Activated CD8-positive, alpha-beta T cell treated with anti-CD3 and anti-CD28 coated beads for 36 hours (primary cell): ENCODE measurements at regions not wholly inside any gene's neighbourhood (a gene's known extent, or its start where the extent isn't known, plus 50 kb on each side); places are given as distances from the start of the nearest gene placed in this dataset.

Source experiments
- ATAC-seq: fragments of 200-7000 bp; cut with Tn5 transposase; one replicate; pipeline ENCODE4 v1.10.0; 2021; ENCODE audit warnings: mild to moderate bottlenecking, moderate library complexity
- CTCF ChIA-PET: fragments of 350-600 bp; sonication (Branson Sonifier 250); formaldehyde crosslinking; loops from one replicate; lab custom pipeline; 2021; ENCODE audit warnings: antibody characterized with exemption; lab: Charles Lee
- POLR2A ChIA-PET: fragments of 350-600 bp; sonication (Branson Sonifier 250); formaldehyde crosslinking; loops from one replicate; lab custom pipeline; 2021; ENCODE audit warnings: antibody characterized with exemption; lab: Charles Lee
- DNase-seq: peaks from one replicate; pipeline ENCODE4 v3.0.0-alpha.2; 2020
- H3K27ac Mint-ChIP-seq: one replicate; pipeline ENCODE4 v1.8.0; 2021; ENCODE audit warnings: mild to moderate bottlenecking, mixed read lengths
- H3K27me3 Mint-ChIP-seq: one replicate; pipeline ENCODE4 v1.8.0; 2021; ENCODE audit warnings: mixed read lengths
- H3K36me3 Mint-ChIP-seq: one replicate; pipeline ENCODE4 v1.8.0; 2021; ENCODE audit warnings: low read depth, mixed read lengths
- H3K4me1 Mint-ChIP-seq: one replicate; pipeline ENCODE4 v1.8.0; 2021; ENCODE audit warnings: low read depth, mixed read lengths
- H3K4me3 Mint-ChIP-seq: one replicate; pipeline ENCODE4 v1.8.0; 2021; ENCODE audit warnings: mild to moderate bottlenecking, moderate library complexity, mixed read lengths
- H3K9me3 Mint-ChIP-seq: one replicate; pipeline ENCODE4 v1.8.0; 2021; ENCODE audit warnings: mixed read lengths
- intact Hi-C: fragments of 100-400 bp; cut with micrococcal nuclease; formaldehyde crosslinking; loops from one replicate; pipeline ENCODE4 v1.10.0; 2022
- TF ChIP-seq, protein P1 (sequence below): fragments of 200-600 bp; IDR thresholded peaks from one replicate; pipeline ENCODE4 v1.8.0; 2022; ENCODE audit warnings: antibody characterized with exemption, mild to moderate bottlenecking

DNA sequence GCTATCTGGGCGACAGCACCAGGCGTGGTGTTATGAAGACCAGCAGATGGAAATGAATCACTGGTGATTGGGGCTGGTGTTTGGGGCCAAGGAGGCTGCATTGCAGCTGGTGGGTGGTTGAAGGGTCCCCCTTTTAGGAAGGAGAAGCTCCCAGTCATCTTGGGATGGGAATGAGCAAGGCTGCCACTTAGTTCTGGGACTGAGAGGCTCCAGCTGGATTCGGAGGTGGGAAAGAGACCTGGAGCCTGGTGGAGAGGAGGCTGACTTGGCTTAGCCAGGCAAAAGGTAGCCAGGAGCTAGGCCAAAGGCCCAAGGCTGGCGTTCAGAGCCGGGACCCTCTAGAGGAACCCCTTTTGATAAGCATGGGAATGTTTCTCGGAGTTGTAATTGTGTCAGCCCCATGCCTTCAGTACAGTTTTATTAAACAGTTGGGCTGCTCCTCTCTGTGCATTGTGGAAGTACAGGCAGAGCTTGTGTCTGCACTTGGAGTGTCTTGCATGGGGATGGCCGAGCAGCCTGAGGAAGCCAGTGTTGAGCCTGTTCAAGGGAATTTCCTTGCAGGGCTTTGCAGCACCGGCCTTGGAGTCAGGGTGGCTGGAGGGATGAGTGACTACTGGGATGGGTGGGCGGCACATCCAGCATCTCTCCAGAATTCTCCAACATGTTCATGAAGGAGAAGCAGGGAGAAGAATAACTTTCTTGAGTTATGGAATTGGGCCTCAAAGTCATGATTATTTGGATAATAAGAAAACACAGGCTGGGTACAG is 234.9 kb downstream of the BAMBI start:
- intact Hi-C loops, result no loop called here
- ChIA-PET POLR2A (no interaction called here), CTCF (no interaction called here)
- Mint-ChIP-seq H3K9me3 (no peaks in the 10 kb centered on the region), H3K27ac (no peak overlapping the region), H3K36me3 (no peaks in the 10 kb centered on the region), H3K27me3 (peaks cover 2% of the 10 kb centered on the region), H3K4me1 (no peaks in the 10 kb centered on the region), H3K4me3 (no peak overlapping the region)
- ATAC-seq, result no peak
- DNase-seq, result no peak
- TF ChIP-seq, protein P1, sequence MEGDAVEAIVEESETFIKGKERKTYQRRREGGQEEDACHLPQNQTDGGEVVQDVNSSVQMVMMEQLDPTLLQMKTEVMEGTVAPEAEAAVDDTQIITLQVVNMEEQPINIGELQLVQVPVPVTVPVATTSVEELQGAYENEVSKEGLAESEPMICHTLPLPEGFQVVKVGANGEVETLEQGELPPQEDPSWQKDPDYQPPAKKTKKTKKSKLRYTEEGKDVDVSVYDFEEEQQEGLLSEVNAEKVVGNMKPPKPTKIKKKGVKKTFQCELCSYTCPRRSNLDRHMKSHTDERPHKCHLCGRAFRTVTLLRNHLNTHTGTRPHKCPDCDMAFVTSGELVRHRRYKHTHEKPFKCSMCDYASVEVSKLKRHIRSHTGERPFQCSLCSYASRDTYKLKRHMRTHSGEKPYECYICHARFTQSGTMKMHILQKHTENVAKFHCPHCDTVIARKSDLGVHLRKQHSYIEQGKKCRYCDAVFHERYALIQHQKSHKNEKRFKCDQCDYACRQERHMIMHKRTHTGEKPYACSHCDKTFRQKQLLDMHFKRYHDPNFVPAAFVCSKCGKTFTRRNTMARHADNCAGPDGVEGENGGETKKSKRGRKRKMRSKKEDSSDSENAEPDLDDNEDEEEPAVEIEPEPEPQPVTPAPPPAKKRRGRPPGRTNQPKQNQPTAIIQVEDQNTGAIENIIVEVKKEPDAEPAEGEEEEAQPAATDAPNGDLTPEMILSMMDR, result no peak

DNA sequence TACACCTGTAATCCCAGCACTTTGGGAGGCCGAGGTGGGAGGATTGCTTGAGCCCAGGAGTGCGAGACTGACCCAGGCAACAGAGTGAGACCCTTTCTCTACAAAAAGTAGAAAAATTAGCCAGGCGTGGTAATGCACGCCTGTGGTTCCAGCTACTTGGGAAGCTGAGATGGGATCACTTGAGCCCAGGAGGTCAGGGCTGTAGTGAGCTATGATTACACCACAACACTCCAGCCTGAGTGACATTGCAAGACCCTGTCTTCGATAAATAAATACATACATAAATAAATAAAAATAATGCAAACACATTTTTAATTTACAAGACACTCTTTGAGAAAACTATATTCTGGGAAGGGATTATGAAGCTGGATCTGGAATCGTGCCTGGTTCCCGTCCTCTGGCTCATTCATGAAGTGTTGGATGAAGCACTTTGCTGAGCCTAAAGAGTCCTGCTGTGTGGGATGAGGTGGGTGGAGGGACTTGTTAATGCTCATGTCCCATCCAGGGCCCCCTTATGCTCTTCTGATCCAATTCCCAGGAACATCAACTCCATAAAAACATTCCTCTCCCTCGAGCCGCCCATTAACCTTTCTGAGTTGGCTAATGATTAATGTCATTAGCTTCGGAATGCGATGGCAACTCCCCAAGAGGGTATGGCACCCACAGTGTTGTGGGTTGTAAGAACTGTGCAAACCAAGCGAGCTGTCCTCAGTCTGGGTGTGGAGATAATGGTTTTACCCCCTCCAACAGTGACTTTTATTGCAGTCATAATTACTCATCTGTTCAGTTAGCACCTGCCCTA is 236.3 kb downstream of the BAMBI start:
- Mint-ChIP-seq H3K4me1 (no peaks in the 10 kb centered on the region), H3K9me3 (no peaks in the 10 kb centered on the region), H3K4me3 (no peak overlapping the region), H3K27me3 (peaks cover 2% of the 10 kb centered on the region), H3K27ac (no peak overlapping the region), H3K36me3 (no peaks in the 10 kb centered on the region)
- POLR2A ChIA-PET, result no interaction called here
- TF ChIP-seq, protein P1, result no peak
- intact Hi-C loops, result no loop called here
- DNase-seq, result no peak
- CTCF ChIA-PET, result no interaction called here
- no peak for ATAC-seq

DNA sequence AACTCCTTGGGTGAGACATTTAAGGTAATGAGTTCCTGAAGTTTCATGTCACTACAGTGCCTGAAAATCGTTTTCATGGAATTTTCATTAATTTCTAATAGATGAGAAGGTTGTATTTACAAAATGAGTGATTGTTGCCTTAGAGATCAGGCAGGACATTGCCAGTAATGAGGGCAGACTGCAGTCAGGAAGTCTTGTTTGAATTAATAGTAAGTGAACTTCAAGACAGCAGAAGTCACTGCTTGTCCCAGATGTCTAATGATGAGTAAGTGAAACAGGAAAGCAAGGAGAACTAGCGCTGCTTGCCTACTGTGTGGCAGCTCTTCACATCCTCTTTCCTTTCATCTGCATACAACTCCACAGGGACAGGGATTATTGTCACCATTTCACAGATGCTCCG is 237.4 kb downstream of the BAMBI start:
- intact Hi-C loops, result no loop called here
- Mint-ChIP-seq H3K27ac (no peak overlapping the region), H3K36me3 (no peaks in the 10 kb centered on the region), H3K27me3 (peaks cover 2% of the 10 kb centered on the region), H3K9me3 (no peaks in the 10 kb centered on the region), H3K4me3 (no peak overlapping the region), H3K4me1 (no peaks in the 10 kb centered on the region)
- DNase-seq (no peak), ATAC-seq (no peak)
- CTCF ChIA-PET, result no interaction called here
- POLR2A ChIA-PET, result no interaction called here
- TF ChIP-seq, protein P1, result no peak

DNA sequence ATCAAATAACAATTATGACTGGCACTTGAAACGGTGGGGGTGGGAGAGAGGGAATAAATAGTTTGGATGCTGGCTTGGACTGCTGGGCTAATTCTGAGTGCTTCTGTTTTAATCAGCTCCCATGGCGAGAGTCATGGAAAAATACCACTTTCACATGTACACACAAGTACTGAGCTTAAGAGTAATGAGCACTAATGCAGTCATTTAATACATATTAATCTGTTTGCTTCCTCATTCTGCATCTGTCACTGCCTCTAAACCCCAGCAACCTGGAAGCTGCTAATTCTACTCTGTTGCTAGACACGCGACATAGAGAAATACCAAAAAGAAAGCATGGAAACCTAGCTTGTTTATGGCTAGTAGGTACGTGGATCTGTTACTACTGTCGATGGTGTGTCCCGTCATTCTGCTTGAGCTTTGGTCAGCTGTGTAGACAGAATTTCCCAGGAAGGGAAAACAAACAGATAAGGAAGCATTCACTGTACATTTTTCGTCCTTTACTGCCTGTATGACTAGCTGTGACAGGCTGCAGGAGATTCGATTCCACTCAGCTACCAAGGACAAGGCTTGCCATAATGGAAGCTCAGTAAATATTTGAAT is 238.8 kb downstream of the BAMBI start:
- H3K9me3 Mint-ChIP-seq, result no peaks in the 10 kb centered on the region
- DNase-seq (no peak), ATAC-seq (no peak)
- H3K4me3 Mint-ChIP-seq, result no peak overlapping the region
- H3K27ac Mint-ChIP-seq, result no peak overlapping the region
- no peaks in the 10 kb centered on the region for H3K4me1 Mint-ChIP-seq
- POLR2A ChIA-PET, result no interaction called here
- H3K36me3 Mint-ChIP-seq, result no peaks in the 10 kb centered on the region
- peaks cover 1% of the 10 kb centered on the region for H3K27me3 Mint-ChIP-seq
- CTCF ChIA-PET, result interaction anchor here (0.6 kb wide), 1 partner anchor 1504 kb away, joined by 3 read pairs; no protein-coding TSS in a partner anchor
- intact Hi-C loops, result no loop called here
- TF ChIP-seq, protein P1, result no peak

GRCh38 chr10:28920091-28920490 is 242.8 kb downstream of the BAMBI start:
- Mint-ChIP-seq H3K9me3 (no peaks in the 10 kb centered on the region), H3K4me1 (no peaks in the 10 kb centered on the region), H3K27me3 (peaks cover 8% of the 10 kb centered on the region), H3K36me3 (no peaks in the 10 kb centered on the region), H3K4me3 (no peak overlapping the region), H3K27ac (no peak overlapping the region)
- POLR2A ChIA-PET, result no interaction called here
- ATAC-seq (no peak), DNase-seq (no peak)
- intact Hi-C loops, result no loop called here
- TF ChIP-seq, protein P1, result no peak
- CTCF ChIA-PET, result no interaction called here
